NCI-H1436 treated with DMSO at 0.1 percent for 48 hours (cell line): ENCODE measurements at regions not wholly inside any gene's neighbourhood (a gene's known extent, or its start where the extent isn't known, plus 50 kb on each side); places are given as distances from the start of the nearest gene placed in this dataset.

ENCODE experiments used
- DNase-seq: peaks from one replicate; lab custom pipeline; 2025; lab: John Stamatoyannopoulos, UW

DNA sequence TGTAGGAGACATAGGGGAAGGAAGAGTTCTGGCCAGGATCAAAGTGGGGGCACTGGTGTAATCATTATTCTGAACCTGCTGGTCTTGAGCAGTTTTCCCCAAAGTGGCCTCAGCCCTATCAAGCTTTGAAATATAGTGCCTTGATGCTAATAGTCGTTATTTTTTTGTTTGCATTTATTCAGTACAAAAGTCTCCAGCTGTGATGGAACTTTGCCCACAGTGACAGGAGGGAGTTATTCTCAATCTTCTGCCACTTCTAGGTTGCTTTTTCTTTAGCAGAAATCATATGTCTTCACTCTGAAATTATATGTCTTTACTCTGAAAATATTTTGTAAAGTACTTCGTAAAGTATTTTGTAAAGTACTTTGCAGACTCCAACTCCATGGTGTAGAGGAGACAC lies 93.1 kb downstream of the FAT3 start:
- DNase-seq, result no peak

DNA sequence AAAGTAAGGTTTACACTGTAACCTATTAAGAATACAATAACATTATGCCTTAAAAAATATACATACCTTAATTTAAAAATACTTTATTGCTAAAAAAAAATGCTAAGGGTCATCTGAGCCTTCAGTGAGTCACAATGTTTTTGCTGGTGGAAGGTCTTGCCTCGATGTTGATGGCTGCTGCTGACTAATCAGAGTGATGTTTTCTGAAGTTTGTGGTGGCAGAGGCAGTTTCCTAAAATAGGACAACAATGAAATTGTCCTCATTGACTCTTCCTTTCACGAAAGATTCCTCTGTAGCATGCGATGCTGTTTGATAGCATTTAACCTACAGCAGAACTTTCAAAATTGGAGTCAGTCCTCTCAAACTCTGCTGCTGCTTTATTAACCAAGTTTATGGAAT lies 97.6 kb downstream of the FAT3 start:
- DNase-seq, result no peak

DNA sequence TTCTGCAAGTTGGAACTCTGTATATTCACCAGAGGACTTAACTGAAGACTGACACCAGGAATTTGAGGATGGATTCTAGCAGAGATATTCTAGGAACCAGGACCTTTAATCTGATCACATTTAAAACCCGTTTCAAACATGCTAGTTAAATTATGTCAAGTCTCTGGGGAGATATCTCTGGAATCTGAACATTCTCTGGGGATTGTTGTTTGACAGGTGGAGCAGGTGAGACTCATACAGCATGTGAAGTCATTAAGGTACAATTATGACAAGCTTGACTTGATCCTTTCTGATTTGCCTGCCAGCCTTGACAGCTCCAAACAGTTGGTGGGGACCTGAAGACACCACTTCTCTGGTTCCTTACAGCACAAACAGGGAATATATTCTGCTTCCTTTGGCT lies 100.3 kb downstream of the FAT3 start:
- no peak for DNase-seq

DNA sequence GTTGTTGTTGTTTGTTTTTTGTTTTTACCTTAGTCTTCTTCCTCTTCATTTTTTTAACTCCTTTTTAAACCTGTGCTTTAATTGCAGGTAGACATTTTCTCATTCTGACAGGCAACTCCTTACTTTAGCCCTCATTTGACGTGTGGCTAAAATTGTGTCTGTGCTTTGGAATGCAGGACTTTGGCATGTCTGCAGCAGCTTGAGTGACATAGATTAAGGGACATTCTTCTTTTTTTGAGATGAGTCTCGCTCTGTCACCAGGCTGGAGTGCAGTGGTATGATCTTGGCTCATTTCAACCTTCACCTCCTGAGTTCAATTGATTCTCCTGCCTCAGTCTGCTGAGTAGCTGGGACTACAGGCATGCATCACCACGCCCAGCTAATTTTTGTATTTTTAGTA lies 100.8 kb downstream of the FAT3 start:
- no peak for DNase-seq

- DNase-seq, result no peak
Measured at GRCh38 chr11:92329137-92329536, 104.5 kb downstream of the FAT3 start.

DNA sequence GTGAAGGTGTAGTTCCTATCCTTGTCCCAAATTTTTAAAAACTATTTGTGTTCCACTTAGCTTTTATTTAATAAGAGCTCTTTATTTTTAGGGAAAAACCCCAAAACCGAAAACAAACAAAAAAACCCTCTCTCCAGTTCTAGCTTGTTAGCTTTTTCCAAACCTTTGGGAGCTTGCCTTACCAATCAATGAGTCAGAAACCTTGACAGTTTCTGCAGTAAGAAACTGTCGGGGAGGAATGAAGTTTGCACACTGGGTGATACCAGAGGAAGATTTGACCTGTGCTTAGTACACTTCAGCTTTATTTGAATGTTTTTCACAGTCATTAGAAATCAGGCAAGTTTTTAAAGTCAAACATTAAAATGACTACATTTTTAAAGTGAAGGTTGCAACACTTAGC lies 105.0 kb downstream of the FAT3 start:
- DNase-seq, result no peak

GRCh38 chr11:92330114-92330513 lies 105.5 kb downstream of the FAT3 start:
- DNase-seq, result no peak

GRCh38 chr11:92332986-92333385 lies 108.4 kb downstream of the FAT3 start:
- DNase-seq, result no peak

- DNase-seq, result no peak
Measured at GRCh38 chr11:92340839-92341238, 116.2 kb downstream of the FAT3 start.

- no peak for DNase-seq
Measured at GRCh38 chr11:92342034-92342720, 117.6 kb downstream of the FAT3 start.

- no peak for DNase-seq
Measured at GRCh38 chr11:92342886-92343285, 118.3 kb downstream of the FAT3 start.

GRCh38 chr11:92346220-92346619 lies 121.6 kb downstream of the FAT3 start:
- no peak for DNase-seq

DNA sequence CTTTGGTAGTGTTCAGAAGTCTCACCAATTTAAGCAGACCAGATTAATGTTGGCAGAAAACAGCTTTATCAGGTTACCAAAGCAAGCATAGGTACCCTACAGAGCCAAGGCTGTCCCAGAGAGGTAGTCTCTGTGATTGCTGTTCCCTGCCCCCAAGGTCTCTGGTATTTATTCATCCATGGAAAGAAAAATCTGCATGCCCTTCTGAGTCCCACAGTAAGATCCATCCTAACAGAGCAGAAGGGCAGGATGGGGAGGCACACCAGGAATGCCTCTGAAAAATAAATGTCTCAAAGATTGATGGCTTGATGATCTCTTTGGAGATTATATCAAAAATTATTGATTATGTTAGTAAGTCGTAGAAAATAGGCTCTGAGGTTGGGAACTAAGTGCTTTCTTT lies 122.8 kb downstream of the FAT3 start:
- DNase-seq, result no peak

DNA sequence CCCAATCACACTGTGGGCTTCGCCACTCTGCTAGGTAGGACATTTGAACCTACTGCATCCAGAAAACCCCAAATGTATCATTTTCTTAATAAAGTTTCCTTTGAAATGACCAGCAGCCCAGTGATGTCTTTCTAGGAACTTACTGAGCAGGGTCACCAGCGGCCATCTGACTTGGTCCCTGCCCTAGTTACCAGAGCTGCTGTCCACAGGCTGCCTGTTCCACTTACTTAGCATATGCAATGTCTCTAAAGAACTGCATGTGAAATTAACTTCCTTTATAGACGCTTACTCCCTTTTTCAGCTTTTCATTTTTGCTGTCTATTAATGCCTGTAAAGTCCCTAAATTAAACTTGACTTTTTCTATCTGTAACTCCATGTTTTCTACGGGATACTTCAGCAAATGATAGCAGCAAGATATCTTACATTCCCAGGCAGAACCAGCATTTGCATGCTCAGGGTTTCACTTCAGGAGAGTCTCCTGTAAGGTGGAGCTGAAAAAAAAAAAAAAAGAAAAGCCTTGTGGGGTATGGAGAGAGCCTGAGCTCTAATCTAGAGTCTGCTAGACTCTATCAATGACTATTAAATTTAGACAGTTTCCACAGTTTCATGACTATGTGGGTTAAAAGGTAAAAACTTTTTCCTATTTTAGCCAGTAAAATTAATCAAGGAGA lies 125.0 kb downstream of the FAT3 start:
- no peak for DNase-seq

- no peak for DNase-seq
Measured at GRCh38 chr11:92357344-92357743, 132.7 kb downstream of the FAT3 start.

DNA sequence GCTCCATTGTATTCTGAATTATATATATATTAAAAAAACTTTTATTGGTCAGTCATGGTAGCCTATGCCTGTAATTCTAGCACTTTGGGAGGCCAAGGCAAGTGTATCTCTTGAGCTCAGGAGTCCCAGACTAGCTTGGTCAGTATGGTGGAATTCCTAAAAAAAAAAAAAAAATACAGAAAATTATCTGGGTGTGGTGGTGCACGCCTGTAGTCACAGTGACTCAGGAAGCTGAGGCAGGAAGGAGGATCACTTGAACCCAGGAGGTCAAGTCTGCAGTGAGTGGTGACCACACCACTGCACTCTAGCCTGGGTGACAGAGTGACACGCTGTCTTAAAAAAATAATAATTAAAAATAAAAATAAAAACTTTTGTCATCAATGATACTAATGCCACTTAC lies 133.2 kb downstream of the FAT3 start:
- DNase-seq, result no peak

DNA sequence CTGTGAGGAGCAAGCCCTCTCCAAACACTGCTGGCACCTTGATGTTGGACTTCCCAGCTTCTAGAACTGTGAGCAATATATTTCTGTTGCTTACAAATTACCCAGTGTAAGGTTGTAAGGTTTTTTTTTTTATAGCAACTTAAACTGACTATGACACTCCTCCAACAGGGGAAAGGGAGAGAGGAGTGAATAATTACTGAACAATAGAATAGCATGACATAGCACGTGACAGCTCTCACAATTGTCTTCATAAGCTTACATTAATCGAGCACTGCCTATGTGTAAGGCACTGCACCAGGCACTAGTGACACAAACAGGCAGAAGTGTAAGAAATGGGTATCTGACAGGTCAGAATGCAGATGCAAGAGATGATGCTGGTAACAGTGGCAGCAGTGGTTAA lies 136.9 kb downstream of the FAT3 start:
- DNase-seq, result no peak

DNA sequence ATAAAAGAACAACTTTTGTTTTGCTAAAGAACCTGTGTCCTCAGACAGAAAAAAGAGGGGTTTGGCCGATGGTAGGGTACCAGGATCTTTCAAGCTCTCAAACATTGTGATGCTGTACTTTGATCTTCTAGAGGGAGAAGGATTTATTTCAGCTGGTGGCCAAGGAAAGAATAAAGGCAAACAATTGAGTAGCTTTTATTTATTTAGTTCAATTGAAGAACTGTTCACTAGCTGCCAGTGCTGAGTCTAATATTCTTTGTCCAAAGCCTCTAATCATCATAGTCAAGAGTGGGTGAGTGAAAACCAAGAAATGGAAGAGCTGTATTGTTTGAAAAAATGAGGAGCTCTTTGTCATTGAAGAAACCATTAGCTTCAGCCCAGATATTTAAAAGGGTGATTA lies 138.4 kb downstream of the FAT3 start:
- DNase-seq, result no peak

- no peak for DNase-seq
Measured at GRCh38 chr11:92364177-92364576, 139.6 kb downstream of the FAT3 start.

- DNase-seq, result no peak
Measured at GRCh38 chr11:92376146-92376599, 151.6 kb downstream of the FAT3 start.

DNA sequence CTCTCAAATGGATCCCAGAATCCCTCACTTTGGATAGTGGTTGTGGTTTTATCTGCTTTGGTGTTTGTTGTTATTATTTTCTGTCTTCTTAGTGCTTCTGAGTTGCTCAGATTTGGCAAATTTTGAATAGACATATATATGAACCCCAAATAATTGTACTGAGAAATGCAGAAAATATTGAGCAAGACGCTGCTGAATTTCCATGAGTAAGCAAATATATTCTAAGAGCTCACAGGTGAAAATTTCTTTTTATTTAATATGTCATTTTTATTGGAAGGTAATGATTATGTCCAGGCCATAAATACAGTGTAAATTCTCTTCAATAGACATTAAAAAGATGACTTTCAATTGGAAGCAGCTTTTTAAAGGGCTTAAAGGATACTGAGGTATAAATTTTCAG lies 152.1 kb downstream of the FAT3 start:
- no peak for DNase-seq

- no peak for DNase-seq
Measured at GRCh38 chr11:92380882-92381281, 156.3 kb downstream of the FAT3 start.

GRCh38 chr11:92382311-92382710 lies 157.7 kb downstream of the FAT3 start:
- DNase-seq, result no peak

DNA sequence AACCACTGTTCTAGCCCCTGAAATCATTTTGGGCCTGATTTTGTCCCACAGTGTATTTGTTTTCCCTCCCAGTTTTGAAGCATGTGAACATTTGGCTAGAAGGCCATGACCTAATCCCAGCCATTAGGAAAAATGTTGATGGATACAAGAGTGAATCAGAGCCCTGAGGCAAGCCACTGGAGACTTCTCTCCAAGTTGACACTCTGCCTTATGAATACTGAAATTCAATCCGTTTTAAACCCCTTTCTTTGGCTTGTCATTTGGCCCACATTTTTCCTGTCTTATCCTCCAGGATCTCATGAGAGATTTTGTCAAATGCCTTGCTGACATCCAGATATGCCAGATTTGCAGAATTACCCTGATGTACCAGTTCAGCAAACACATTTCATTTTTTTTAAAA lies 158.8 kb downstream of the FAT3 start:
- no peak for DNase-seq
